ENCODE measurements at regions not wholly inside any gene's neighbourhood (a gene's known extent, or its start where the extent isn't known, plus 50 kb on each side); places are given as distances from the start of the nearest gene placed in this dataset.

GRCh38 chr6:53413326-53413725 lies 64.6 kb upstream of the ELOVL5 start:
- DNase-seq, result no peak

DNA sequence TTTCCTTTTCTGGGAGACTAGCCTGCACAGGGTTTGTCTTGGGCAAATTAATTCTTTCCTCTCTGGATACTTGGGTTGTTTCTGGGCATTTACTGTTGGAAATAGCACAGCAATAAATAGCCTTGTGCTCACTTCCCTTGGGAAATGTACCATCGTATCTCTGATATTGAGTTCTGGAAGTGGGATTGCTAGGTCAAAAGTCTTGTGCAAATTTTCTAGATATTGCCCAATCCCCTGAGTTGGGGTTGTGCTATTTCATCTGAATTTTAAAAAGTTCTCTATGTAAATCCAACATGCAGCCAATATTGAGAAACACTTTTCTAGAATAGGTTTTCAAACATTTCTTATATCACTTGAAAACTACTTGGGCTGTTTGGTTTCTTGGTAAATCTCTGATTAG lies 64.0 kb upstream of the ELOVL5 start:
- DNase-seq, result peak; percentile 32

- DNase-seq, result no peak
These were observed 63.4 kb upstream of the ELOVL5 start for GRCh38 chr6:53412021-53412715.

- no peak for DNase-seq
These were observed 62.7 kb upstream of the ELOVL5 start for GRCh38 chr6:53411451-53411850.

DNA sequence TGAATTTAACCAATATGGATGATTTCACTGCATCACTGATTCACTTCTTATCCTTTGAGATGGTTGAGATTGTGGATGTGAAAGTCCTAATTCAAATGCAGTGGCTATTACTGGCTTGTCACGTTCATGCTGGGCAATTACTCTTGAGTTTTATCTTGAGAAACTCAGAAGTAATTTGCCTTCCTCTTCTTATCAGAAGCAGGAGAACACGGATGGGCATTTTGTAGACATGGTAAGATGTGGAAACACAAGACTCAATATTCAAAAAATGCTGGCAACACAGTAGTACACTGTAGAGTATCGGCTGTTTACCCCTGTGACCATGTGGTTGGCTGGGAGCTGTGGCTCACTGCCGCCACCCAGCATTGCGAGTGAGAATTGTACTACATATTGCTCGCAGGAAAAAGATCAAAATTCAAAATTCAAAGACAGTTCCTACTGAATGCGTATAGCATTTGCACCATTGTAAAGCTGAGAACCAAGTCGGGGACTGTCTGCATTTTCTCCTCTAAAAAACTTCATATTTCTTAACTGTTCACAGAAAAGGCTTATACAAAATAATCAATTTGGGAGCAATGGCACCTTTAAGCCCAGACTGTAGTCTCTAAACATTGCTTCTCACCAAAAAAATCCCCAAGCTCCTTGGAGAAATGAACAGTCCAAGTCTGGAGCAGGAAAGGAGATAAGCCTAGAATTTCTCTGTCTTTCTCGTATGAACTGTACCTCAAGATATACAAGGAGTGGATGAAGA lies 61.9 kb upstream of the ELOVL5 start:
- peak; percentile 54 for DNase-seq

GRCh38 chr6:53408826-53409225 lies 60.1 kb upstream of the ELOVL5 start:
- no peak for DNase-seq

DNA sequence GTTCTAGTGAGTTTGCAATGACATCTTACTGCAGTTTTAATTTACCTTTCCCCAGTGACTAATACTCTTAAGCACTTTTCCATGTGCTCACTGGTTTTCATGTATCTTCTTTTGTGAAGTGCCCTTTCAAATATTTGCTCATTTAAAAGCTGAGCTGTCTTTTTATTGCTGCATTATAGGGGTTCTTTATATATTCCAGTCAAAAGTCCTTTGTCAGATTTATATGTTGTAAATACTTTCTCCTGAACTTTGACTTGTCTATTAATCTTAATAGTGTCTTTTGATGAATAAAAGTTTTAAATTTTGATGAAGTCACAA lies 50.2 kb upstream of the ELOVL5 start:
- DNase-seq, result no peak

GRCh38 chr6:53398247-53399026 lies 49.7 kb upstream of the ELOVL5 start:
- DNase-seq, result no peak
